ENCODE measurements at regions not wholly inside any gene's neighbourhood (a gene's known extent, or its start where the extent isn't known, plus 50 kb on each side); places are given as distances from the start of the nearest gene placed in this dataset.

DNA sequence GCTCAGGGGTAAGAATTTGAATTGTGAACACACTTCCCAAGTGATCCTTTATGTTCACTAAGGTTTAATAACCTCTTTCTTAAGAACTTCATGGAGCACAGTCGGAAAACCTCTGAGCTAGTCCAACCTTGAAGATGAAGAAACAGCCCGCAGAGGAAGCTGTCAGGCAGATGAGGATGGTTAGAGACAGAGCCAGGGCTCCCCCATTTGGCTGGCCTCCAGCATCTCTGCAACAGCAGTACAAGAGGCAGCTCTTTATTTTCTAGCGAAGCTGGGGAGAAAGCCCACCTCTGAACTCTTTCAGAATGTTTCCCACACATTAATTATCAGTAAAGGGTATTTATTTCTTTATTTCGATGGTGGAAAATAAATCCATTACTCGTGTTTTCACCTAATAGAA is 350.8 kb downstream of the DMRT2 start:
- TF ChIP-seq, protein P1, sequence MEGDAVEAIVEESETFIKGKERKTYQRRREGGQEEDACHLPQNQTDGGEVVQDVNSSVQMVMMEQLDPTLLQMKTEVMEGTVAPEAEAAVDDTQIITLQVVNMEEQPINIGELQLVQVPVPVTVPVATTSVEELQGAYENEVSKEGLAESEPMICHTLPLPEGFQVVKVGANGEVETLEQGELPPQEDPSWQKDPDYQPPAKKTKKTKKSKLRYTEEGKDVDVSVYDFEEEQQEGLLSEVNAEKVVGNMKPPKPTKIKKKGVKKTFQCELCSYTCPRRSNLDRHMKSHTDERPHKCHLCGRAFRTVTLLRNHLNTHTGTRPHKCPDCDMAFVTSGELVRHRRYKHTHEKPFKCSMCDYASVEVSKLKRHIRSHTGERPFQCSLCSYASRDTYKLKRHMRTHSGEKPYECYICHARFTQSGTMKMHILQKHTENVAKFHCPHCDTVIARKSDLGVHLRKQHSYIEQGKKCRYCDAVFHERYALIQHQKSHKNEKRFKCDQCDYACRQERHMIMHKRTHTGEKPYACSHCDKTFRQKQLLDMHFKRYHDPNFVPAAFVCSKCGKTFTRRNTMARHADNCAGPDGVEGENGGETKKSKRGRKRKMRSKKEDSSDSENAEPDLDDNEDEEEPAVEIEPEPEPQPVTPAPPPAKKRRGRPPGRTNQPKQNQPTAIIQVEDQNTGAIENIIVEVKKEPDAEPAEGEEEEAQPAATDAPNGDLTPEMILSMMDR (IDR thresholded peaks at IDR 0.05) = no peak
- TF ChIP-seq POLR2A (IDR thresholded peaks at IDR 0.05) (no peak), POLR2AphosphoS5 (IDR thresholded peaks at IDR 0.05) (no peak)

All from transverse colon (tissue), 4 donors.